PC-9 (cell line): ENCODE measurements at regions not wholly inside any gene's neighbourhood (a gene's known extent, or its start where the extent isn't known, plus 50 kb on each side); places are given as distances from the start of the nearest gene placed in this dataset.

Source experiments
- BruUV-seq: library from RNA; stranded (reverse); fragments of 400-500 nt; replicated peaks from 2 replicates; lab custom pipeline; 2021; lab: Mats Ljungman, UMichigan
- CTCF ChIA-PET: fragments of 300-600 bp; sonication (Branson Sonifier 250); formaldehyde crosslinking; loops from one replicate; lab custom pipeline; 2022; ENCODE audit warnings: antibody characterized with exemption; lab: Charles Lee
- POLR2A ChIA-PET: fragments of 300-600 bp; sonication (Branson Sonifier 250); formaldehyde crosslinking; loops from one replicate; lab custom pipeline; 2022; ENCODE audit warnings: antibody characterized with exemption; ENCODE audit not compliant: unreplicated experiment; lab: Charles Lee
- DNase-seq, 2 experiments: peaks; one replicate each; pipeline versions ENCODE4 v3.0.0 to v3.0.0-alpha.2; 2015 to 2022; ENCODE audit warnings: mixed read lengths in 1 of 2
- H2AFZ ChIP-seq: fragments of 200-600 bp; sonication (generic); 2 replicates; pipeline ENCODE4 v1.8.1; 2017; ENCODE audit warnings: antibody characterized with exemption
- H3F3A ChIP-seq: fragments of 200-600 bp; sonication (generic); 2 replicates; pipeline ENCODE4 v1.8.1; 2017; ENCODE audit warnings: antibody characterized with exemption, mild to moderate bottlenecking, low read depth; ENCODE audit not compliant: insufficient read depth
- H3K27ac ChIP-seq: fragments of 200-600 bp; sonication (generic); 2 replicates; pipeline ENCODE4 v1.6.1; 2016; ENCODE audit warnings: mixed run types
- H3K27me3 ChIP-seq: fragments of 200-600 bp; sonication (generic); 2 replicates; pipeline ENCODE4 v1.6.1; 2016; ENCODE audit warnings: low read depth, mixed run types; ENCODE audit not compliant: insufficient read depth
- H3K36me3 ChIP-seq: fragments of 200-600 bp; sonication (generic); 2 replicates; pipeline ENCODE4 v1.6.1; 2016; ENCODE audit warnings: low read depth, mixed run types
- H3K4me1 ChIP-seq: fragments of 200-600 bp; sonication (generic); replicated peaks from 2 replicates; pipeline ENCODE4 v1.6.1; 2016; ENCODE audit warnings: mixed run types; ENCODE audit not compliant: insufficient read depth
- H3K4me2 ChIP-seq: fragments of 200-600 bp; sonication (generic); 2 replicates; pipeline ENCODE4 v1.6.1; 2017; ENCODE audit warnings: mixed run types
- H3K4me3 ChIP-seq: fragments of 200-600 bp; sonication (generic); 2 replicates; pipeline ENCODE4 v1.6.1; 2016; ENCODE audit warnings: mixed run types
- H3K79me2 ChIP-seq: fragments of 200-600 bp; sonication (generic); 2 replicates; pipeline ENCODE4 v1.6.1; 2017; ENCODE audit warnings: low read depth, mixed run types
- H3K9me2 ChIP-seq: fragments of 200-600 bp; sonication (generic); 2 replicates; pipeline ENCODE4 v1.8.1; 2017; ENCODE audit warnings: mild to moderate bottlenecking; ENCODE audit not compliant: insufficient read depth
- H3K9me3 ChIP-seq: fragments of 200-600 bp; sonication (generic); 2 replicates; pipeline ENCODE4 v1.8.1; 2016; ENCODE audit warnings: low read depth; ENCODE audit not compliant: insufficient read depth
- H4K20me1 ChIP-seq: fragments of 200-600 bp; sonication (generic); 2 replicates; pipeline ENCODE4 v1.8.1; 2017; ENCODE audit not compliant: insufficient read depth
- CTCF ChIP-seq: fragments of 200-600 bp; sonication (generic); conservative IDR thresholded peaks from 2 replicates; pipeline ENCODE4 v1.6.1; 2017; ENCODE audit warnings: mixed run types, antibody characterized with exemption, mild to moderate bottlenecking, moderate library complexity
- EZH2 ChIP-seq: fragments of 200-600 bp; sonication (generic); IDR thresholded peaks from 2 replicates; pipeline ENCODE4 v1.8.0; 2017; ENCODE audit warnings: antibody characterized with exemption, low read depth
- intact Hi-C: fragments of 100-400 bp; cut with micrococcal nuclease; formaldehyde crosslinking; loops from one replicate; pipeline ENCODE4 v1.10.0; 2022; ENCODE audit not compliant: unreplicated experiment

- Histone ChIP-seq H3K9me3 (no peaks in the 10 kb centered on the region), H3K4me2 (no peak overlapping the region), H3K79me2 (no peaks in the 10 kb centered on the region), H3K27me3 (no peaks in the 10 kb centered on the region), H3K9me2 (no peaks in the 10 kb centered on the region), H4K20me1 (no peaks in the 10 kb centered on the region), H3K36me3 (no peaks in the 10 kb centered on the region), H3F3A (peaks cover 9% of the 10 kb centered on the region), H3K4me1 (peaks cover 38% of the 10 kb centered on the region), H3K4me3 (no peak overlapping the region), H2AFZ (no peak overlapping the region), H3K27ac (no peak overlapping the region)
- BruUV-seq: no TSS peak
- CTCF ChIA-PET: no interaction called here
- DNase-seq: no peak
- intact Hi-C loops: no loop called here
- no peak for TF ChIP-seq CTCF
- POLR2A ChIA-PET: no interaction called here
Measured at GRCh38 chr18:70414315-70414900, 125.6 kb downstream of the SOCS6 start.

GRCh38 chr18:70413455-70413854 lies 124.6 kb downstream of the SOCS6 start:
- Histone ChIP-seq H3K36me3 (no peaks in the 10 kb centered on the region), H3K4me3 (no peak overlapping the region), H3F3A (peaks cover 7% of the 10 kb centered on the region; the same call in 1 of the 2 replicates), H3K4me1 (peaks cover 29% of the 10 kb centered on the region), H2AFZ (no peak overlapping the region), H3K9me2 (no peaks in the 10 kb centered on the region), H3K27me3 (no peaks in the 10 kb centered on the region), H3K9me3 (no peaks in the 10 kb centered on the region), H3K4me2 (no peak overlapping the region), H3K79me2 (no peaks in the 10 kb centered on the region), H3K27ac (no peak overlapping the region), H4K20me1 (no peaks in the 10 kb centered on the region)
- ChIA-PET CTCF (no interaction called here), POLR2A (no interaction called here)
- intact Hi-C loops: no loop called here
- DNase-seq: no peak
- TF ChIP-seq CTCF (no peak), EZH2 (no peak)
- no TSS peak for BruUV-seq

GRCh38 chr18:70411876-70412435 lies 123.1 kb downstream of the SOCS6 start:
- CTCF ChIA-PET: no interaction called here
- H3K36me3 ChIP-seq: no peaks in the 10 kb centered on the region
- H3K79me2 ChIP-seq: no peaks in the 10 kb centered on the region
- peaks cover 7% of the 10 kb centered on the region; the same call in 1 of the 2 replicates for H3F3A ChIP-seq
- TF ChIP-seq EZH2: no peak
- peak; percentile 28; the same call in 1 of the 2 replicates for TF ChIP-seq CTCF
- H4K20me1 ChIP-seq: no peaks in the 10 kb centered on the region
- H3K9me2 ChIP-seq: no peaks in the 10 kb centered on the region
- no peaks in the 10 kb centered on the region for H3K9me3 ChIP-seq
- POLR2A ChIA-PET: no interaction called here
- H3K27ac ChIP-seq: no peak overlapping the region
- H3K4me3 ChIP-seq: no peak overlapping the region
- H2AFZ ChIP-seq: peak overlapping the region; percentile 52; the same call in 1 of the 2 replicates
- BruUV-seq: no TSS peak
- no peaks in the 10 kb centered on the region for H3K27me3 ChIP-seq
- DNase-seq: peak in 1 of 2 experiments; percentile 55
- peak overlapping the region; percentile 18 for H3K4me2 ChIP-seq
- peaks cover 29% of the 10 kb centered on the region for H3K4me1 ChIP-seq
- intact Hi-C loops: no loop called here
